ENCODE measurements at regions not wholly inside any gene's neighbourhood (a gene's known extent, or its start where the extent isn't known, plus 50 kb on each side); places are given as distances from the start of the nearest gene placed in this dataset.

- Histone ChIP-seq H3K9me3 (ENCODE audit: low read length) (no peaks in the 10 kb centered on the region), H3K4me3 (ENCODE audit: low read depth, low read length, poor library complexity, severe bottlenecking) (no peak overlapping the region), H3K4me1 (ENCODE audit: insufficient read depth, low read length, poor library complexity, severe bottlenecking) (no peaks in the 10 kb centered on the region), H3K27ac (ENCODE audit: low read depth, low read length, poor library complexity, severe bottlenecking) (no peak overlapping the region), H3K9me2 (ENCODE audit: insufficient read depth, low read length) (no peaks in the 10 kb centered on the region), H3K36me3 (ENCODE audit: insufficient read depth, low read length) (no peaks in the 10 kb centered on the region), H2AFZ (ENCODE audit: low read length) (no peak overlapping the region), H3K4me2 (ENCODE audit: low read length) (no peak overlapping the region), H3K79me2 (ENCODE audit: insufficient read depth, low read depth, low read length) (no peaks in the 10 kb centered on the region), H4K20me1 (ENCODE audit: insufficient read depth, low read length) (no peaks in the 10 kb centered on the region)
- no peak for DNase-seq (ENCODE audit: low spot score)
- intact Hi-C loops (cut with micrococcal nuclease; ENCODE audit: unreplicated experiment), result no loop called here
- no TSS peak for BruUV-seq (replicated peaks)
- POLR2A ChIA-PET, result interaction anchor here (3.1 kb wide), 1 partner anchor 9 kb away, joined by 12 read pairs; no protein-coding TSS in a partner anchor
- CTCF ChIA-PET (ENCODE audit: unreplicated experiment), result no interaction called here
- TF ChIP-seq CTCF (conservative IDR thresholded peaks at IDR 0.05; ENCODE audit: low read length) (no peak), EZH2phosphoT487 (IDR thresholded peaks at IDR 0.05; ENCODE audit: borderline replicate concordance, low read depth, low read length) (no peak)
Measured at GRCh38 chr3:5357089-5357488, 169.6 kb downstream of the EDEM1 start.

- TF ChIP-seq CTCF (conservative IDR thresholded peaks at IDR 0.05; ENCODE audit: low read length), result no peak
- TF ChIP-seq EZH2phosphoT487 (IDR thresholded peaks at IDR 0.05; ENCODE audit: borderline replicate concordance, low read depth, low read length), result no peak
- intact Hi-C loops (cut with micrococcal nuclease; ENCODE audit: unreplicated experiment), result no loop called here
- Histone ChIP-seq H3K4me2 (ENCODE audit: low read length) (no peak overlapping the region), H3K4me3 (ENCODE audit: low read depth, low read length, poor library complexity, severe bottlenecking) (no peak overlapping the region), H3K79me2 (ENCODE audit: insufficient read depth, low read depth, low read length) (no peaks in the 10 kb centered on the region), H3K9me2 (ENCODE audit: insufficient read depth, low read length) (no peaks in the 10 kb centered on the region), H3K4me1 (ENCODE audit: insufficient read depth, low read length, poor library complexity, severe bottlenecking) (no peaks in the 10 kb centered on the region), H3K36me3 (ENCODE audit: insufficient read depth, low read length) (no peaks in the 10 kb centered on the region), H3K9me3 (ENCODE audit: low read length) (no peaks in the 10 kb centered on the region), H4K20me1 (ENCODE audit: insufficient read depth, low read length) (no peaks in the 10 kb centered on the region), H2AFZ (ENCODE audit: low read length) (no peak overlapping the region), H3K27ac (ENCODE audit: low read depth, low read length, poor library complexity, severe bottlenecking) (no peak overlapping the region)
- no peak for DNase-seq (ENCODE audit: low spot score)
- POLR2A ChIA-PET, result interaction anchor here (0.6 to 3.1 kb wide), 3 partner anchors 11 to 1866 kb away, joined by 3 to 12 read pairs (median 3); no protein-coding TSS in a partner anchor
- CTCF ChIA-PET (ENCODE audit: unreplicated experiment), result no interaction called here
- no TSS peak for BruUV-seq (replicated peaks)
Measured at GRCh38 chr3:5358911-5359310, 171.4 kb downstream of the EDEM1 start.

GRCh38 chr3:5360453-5360852 lies 172.9 kb downstream of the EDEM1 start:
- no peaks in the 10 kb centered on the region for H3K9me2 ChIP-seq (ENCODE audit: insufficient read depth, low read length)
- DNase-seq (ENCODE audit: low spot score), result no peak
- H3K4me3 ChIP-seq (ENCODE audit: low read depth, low read length, poor library complexity, severe bottlenecking), result no peak overlapping the region
- H3K4me1 ChIP-seq (ENCODE audit: insufficient read depth, low read length, poor library complexity, severe bottlenecking), result no peaks in the 10 kb centered on the region
- no peak overlapping the region for H3K27ac ChIP-seq (ENCODE audit: low read depth, low read length, poor library complexity, severe bottlenecking)
- BruUV-seq (replicated peaks), result no TSS peak
- no peaks in the 10 kb centered on the region for H3K36me3 ChIP-seq (ENCODE audit: insufficient read depth, low read length)
- H4K20me1 ChIP-seq (ENCODE audit: insufficient read depth, low read length), result no peaks in the 10 kb centered on the region
- intact Hi-C loops (cut with micrococcal nuclease; ENCODE audit: unreplicated experiment), result no loop called here
- POLR2A ChIA-PET, result interaction anchor here (0.6 to 1.6 kb wide), 2 partner anchors 13 to 496 kb away, joined by 4 to 5 read pairs; no protein-coding TSS in a partner anchor
- no peak overlapping the region for H2AFZ ChIP-seq (ENCODE audit: low read length)
- H3K4me2 ChIP-seq (ENCODE audit: low read length), result no peak overlapping the region
- TF ChIP-seq EZH2phosphoT487 (IDR thresholded peaks at IDR 0.05; ENCODE audit: borderline replicate concordance, low read depth, low read length) (no peak), CTCF (conservative IDR thresholded peaks at IDR 0.05; ENCODE audit: low read length) (no peak)
- CTCF ChIA-PET (ENCODE audit: unreplicated experiment), result no interaction called here
- no peaks in the 10 kb centered on the region for H3K79me2 ChIP-seq (ENCODE audit: insufficient read depth, low read depth, low read length)
- H3K9me3 ChIP-seq (ENCODE audit: low read length), result no peaks in the 10 kb centered on the region

Measured in OCI-LY7 (cell line).